Neural cell (in vitro differentiated cells): ENCODE measurements at regions not wholly inside any gene's neighbourhood (a gene's known extent, or its start where the extent isn't known, plus 50 kb on each side); places are given as distances from the start of the nearest gene placed in this dataset.

Source experiments
- H2AFZ ChIP-seq: fragments of 200-600, 300-800 bp; sonication (generic), shearing (Covaris generic); 2 replicates; pipeline ENCODE4 v1.6.0; 2014; ENCODE audit warnings: low read depth, mild to moderate bottlenecking, antibody characterized with exemption, low read length, moderate library complexity
- H3F3A ChIP-seq: fragments of 200-600 bp; shearing (Covaris generic); 2 replicates; pipeline ENCODE4 v1.6.1; 2016; ENCODE audit warnings: mild to moderate bottlenecking, moderate library complexity, mixed read lengths, antibody characterized with exemption, low read length; ENCODE audit not compliant: insufficient read depth, poor library complexity, severe bottlenecking
- H3K27ac ChIP-seq: fragments of 200-600, 300-800 bp; sonication (generic), shearing (Covaris generic); 2 replicates; pipeline ENCODE4 v1.5.1; 2014; ENCODE audit warnings: mild to moderate bottlenecking, low read length, moderate library complexity
- H3K27me3 ChIP-seq: fragments of 300-800, 200-600 bp; sonication (generic), shearing (Covaris generic); 2 replicates; pipeline ENCODE4 v1.6.0; 2014; ENCODE audit warnings: mild to moderate bottlenecking, low read depth, low read length, moderate library complexity; ENCODE audit not compliant: insufficient read depth
- H3K36me3 ChIP-seq: fragments of 300-800, 200-600 bp; sonication (generic), shearing (Covaris generic); 2 replicates; pipeline ENCODE4 v1.5.1; 2014; ENCODE audit warnings: mild to moderate bottlenecking, antibody characterized with exemption, low read length, moderate library complexity; ENCODE audit not compliant: insufficient read depth
- H3K4me2 ChIP-seq: fragments of 300-800, 200-600 bp; sonication (generic), shearing (Covaris generic); 2 replicates; pipeline ENCODE4 v1.6.0; 2014; ENCODE audit warnings: mild to moderate bottlenecking, low read length
- H3K4me3 ChIP-seq: fragments of 300-800, 200-600 bp; sonication (generic), shearing (Covaris generic); 2 replicates; pipeline ENCODE4 v1.5.1; 2014; ENCODE audit warnings: mild to moderate bottlenecking, low read length, moderate library complexity
- H3K79me2 ChIP-seq: fragments of 200-600 bp; shearing (Covaris generic); replicated peaks from 2 replicates; pipeline ENCODE4 v1.6.0; 2014; ENCODE audit warnings: mild to moderate bottlenecking, low read length, moderate library complexity; ENCODE audit not compliant: insufficient read depth
- H3K9ac ChIP-seq: fragments of 300-800, 200-600 bp; sonication (generic), shearing (Covaris generic); 2 replicates; pipeline ENCODE4 v1.6.1; 2016; ENCODE audit warnings: mild to moderate bottlenecking, low read length, mixed read lengths
- H3K9me2 ChIP-seq: fragments of 200-600 bp; shearing (Covaris generic); 2 replicates; pipeline ENCODE4 v1.6.1; 2016; ENCODE audit warnings: mild to moderate bottlenecking, low read length, mixed read lengths; ENCODE audit not compliant: insufficient read depth
- H3K9me3 ChIP-seq: fragments of 200-600, 300-800 bp; sonication (generic), shearing (Covaris generic); 2 replicates; pipeline ENCODE4 v1.6.1; 2016; ENCODE audit warnings: mild to moderate bottlenecking, mixed run types, low read length, moderate library complexity, mixed read lengths
- H4K20me1 ChIP-seq: fragments of 200-600 bp; shearing (Covaris generic); 2 replicates; pipeline ENCODE4 v1.6.1; 2016; ENCODE audit warnings: mild to moderate bottlenecking, mixed run types; ENCODE audit not compliant: insufficient read depth
- EP300 ChIP-seq: fragments of 450-650 bp; conservative IDR thresholded peaks from 2 replicates; pipeline ENCODE4 v1.6.1; 2014; ENCODE audit warnings: antibody characterized with exemption, mild to moderate bottlenecking, moderate library complexity; ENCODE audit not compliant: poor library complexity, severe bottlenecking
- EZH2 ChIP-seq: fragments of 200-600, 300-800 bp; shearing (Covaris generic), sonication (generic); IDR thresholded peaks from 2 replicates; pipeline ENCODE4 v1.6.1; 2014; ENCODE audit warnings: antibody characterized with exemption, low read length, borderline replicate concordance, mild to moderate bottlenecking; ENCODE audit not compliant: insufficient read depth, poor library complexity, severe bottlenecking
- MXI1 ChIP-seq: fragments of 450-650 bp; conservative IDR thresholded peaks from 2 replicates; pipeline ENCODE4 v1.6.1; 2014; ENCODE audit warnings: antibody characterized with exemption, mild to moderate bottlenecking; ENCODE audit not compliant: poor library complexity, severe bottlenecking
- POLR2AphosphoS5 ChIP-seq: IDR thresholded peaks from 2 replicates; pipeline ENCODE4 v1.6.1; 2012
- RAD21 ChIP-seq: fragments of 450-650 bp; conservative IDR thresholded peaks from 2 replicates; pipeline ENCODE4 v1.6.1; 2014; ENCODE audit warnings: antibody characterized with exemption, mild to moderate bottlenecking, moderate library complexity
- SMC3 ChIP-seq: fragments of 450-650 bp; conservative IDR thresholded peaks from 2 replicates; pipeline ENCODE4 v1.6.1; 2014; ENCODE audit warnings: antibody characterized with exemption, mild to moderate bottlenecking, moderate library complexity; ENCODE audit not compliant: poor library complexity
- TAF1 ChIP-seq: IDR thresholded peaks from 2 replicates; pipeline ENCODE4 v1.6.1; 2012; ENCODE audit warnings: low read depth
- TF ChIP-seq, protein P1 (sequence below): IDR thresholded peaks from 2 replicates; pipeline ENCODE4 v1.6.1; 2012; ENCODE audit warnings: borderline replicate concordance
- TF ChIP-seq, protein P2 (sequence below): fragments of 450-650 bp; IDR thresholded peaks from 2 replicates; pipeline ENCODE4 v1.5.1; 2014; ENCODE audit warnings: antibody characterized with exemption, mild to moderate bottlenecking, moderate library complexity; ENCODE audit not compliant: poor library complexity, severe bottlenecking

DNA sequence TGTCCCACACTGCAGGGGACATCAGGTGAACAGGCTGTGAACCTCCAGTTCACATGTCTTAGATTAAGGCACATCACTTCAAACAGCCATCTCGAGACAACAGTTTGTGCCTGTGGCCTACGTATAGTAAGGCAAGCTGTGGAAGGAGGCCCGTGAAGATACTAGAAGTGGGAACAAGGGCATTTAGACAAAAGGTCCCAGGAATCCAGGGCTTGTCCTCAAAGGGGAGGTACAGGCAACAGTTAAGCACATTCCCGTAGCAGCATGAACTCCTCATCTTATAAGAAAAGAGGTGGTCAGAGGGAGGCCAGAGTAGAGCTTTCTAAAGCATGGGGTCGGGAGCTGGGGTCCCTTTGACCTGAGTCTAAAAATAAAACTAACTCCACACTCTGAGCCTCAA lies 122.5 kb upstream of the TRPM3 start:
- Histone ChIP-seq H3K27me3 (no peaks in the 10 kb centered on the region), H3K36me3 (no peaks in the 10 kb centered on the region), H3K27ac (no peak overlapping the region), H3K4me3 (no peak overlapping the region), H3K9me2 (no peaks in the 10 kb centered on the region), H3K79me2 (no peaks in the 10 kb centered on the region), H4K20me1 (no peaks in the 10 kb centered on the region), H3F3A (no peaks in the 10 kb centered on the region), H3K9ac (no peak overlapping the region), H3K4me2 (no peak overlapping the region), H3K9me3 (no peaks in the 10 kb centered on the region), H2AFZ (no peak overlapping the region)
- TF ChIP-seq EZH2: no peak
- no peak for TF ChIP-seq POLR2AphosphoS5
- no peak for TF ChIP-seq RAD21
- no peak for TF ChIP-seq MXI1
- TF ChIP-seq, protein P1, sequence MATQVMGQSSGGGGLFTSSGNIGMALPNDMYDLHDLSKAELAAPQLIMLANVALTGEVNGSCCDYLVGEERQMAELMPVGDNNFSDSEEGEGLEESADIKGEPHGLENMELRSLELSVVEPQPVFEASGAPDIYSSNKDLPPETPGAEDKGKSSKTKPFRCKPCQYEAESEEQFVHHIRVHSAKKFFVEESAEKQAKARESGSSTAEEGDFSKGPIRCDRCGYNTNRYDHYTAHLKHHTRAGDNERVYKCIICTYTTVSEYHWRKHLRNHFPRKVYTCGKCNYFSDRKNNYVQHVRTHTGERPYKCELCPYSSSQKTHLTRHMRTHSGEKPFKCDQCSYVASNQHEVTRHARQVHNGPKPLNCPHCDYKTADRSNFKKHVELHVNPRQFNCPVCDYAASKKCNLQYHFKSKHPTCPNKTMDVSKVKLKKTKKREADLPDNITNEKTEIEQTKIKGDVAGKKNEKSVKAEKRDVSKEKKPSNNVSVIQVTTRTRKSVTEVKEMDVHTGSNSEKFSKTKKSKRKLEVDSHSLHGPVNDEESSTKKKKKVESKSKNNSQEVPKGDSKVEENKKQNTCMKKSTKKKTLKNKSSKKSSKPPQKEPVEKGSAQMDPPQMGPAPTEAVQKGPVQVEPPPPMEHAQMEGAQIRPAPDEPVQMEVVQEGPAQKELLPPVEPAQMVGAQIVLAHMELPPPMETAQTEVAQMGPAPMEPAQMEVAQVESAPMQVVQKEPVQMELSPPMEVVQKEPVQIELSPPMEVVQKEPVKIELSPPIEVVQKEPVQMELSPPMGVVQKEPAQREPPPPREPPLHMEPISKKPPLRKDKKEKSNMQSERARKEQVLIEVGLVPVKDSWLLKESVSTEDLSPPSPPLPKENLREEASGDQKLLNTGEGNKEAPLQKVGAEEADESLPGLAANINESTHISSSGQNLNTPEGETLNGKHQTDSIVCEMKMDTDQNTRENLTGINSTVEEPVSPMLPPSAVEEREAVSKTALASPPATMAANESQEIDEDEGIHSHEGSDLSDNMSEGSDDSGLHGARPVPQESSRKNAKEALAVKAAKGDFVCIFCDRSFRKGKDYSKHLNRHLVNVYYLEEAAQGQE: no peak
- no peak for TF ChIP-seq EP300
- no peak for TF ChIP-seq SMC3
- no peak for TF ChIP-seq TAF1
- TF ChIP-seq, protein P2, sequence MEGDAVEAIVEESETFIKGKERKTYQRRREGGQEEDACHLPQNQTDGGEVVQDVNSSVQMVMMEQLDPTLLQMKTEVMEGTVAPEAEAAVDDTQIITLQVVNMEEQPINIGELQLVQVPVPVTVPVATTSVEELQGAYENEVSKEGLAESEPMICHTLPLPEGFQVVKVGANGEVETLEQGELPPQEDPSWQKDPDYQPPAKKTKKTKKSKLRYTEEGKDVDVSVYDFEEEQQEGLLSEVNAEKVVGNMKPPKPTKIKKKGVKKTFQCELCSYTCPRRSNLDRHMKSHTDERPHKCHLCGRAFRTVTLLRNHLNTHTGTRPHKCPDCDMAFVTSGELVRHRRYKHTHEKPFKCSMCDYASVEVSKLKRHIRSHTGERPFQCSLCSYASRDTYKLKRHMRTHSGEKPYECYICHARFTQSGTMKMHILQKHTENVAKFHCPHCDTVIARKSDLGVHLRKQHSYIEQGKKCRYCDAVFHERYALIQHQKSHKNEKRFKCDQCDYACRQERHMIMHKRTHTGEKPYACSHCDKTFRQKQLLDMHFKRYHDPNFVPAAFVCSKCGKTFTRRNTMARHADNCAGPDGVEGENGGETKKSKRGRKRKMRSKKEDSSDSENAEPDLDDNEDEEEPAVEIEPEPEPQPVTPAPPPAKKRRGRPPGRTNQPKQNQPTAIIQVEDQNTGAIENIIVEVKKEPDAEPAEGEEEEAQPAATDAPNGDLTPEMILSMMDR: no peak

DNA sequence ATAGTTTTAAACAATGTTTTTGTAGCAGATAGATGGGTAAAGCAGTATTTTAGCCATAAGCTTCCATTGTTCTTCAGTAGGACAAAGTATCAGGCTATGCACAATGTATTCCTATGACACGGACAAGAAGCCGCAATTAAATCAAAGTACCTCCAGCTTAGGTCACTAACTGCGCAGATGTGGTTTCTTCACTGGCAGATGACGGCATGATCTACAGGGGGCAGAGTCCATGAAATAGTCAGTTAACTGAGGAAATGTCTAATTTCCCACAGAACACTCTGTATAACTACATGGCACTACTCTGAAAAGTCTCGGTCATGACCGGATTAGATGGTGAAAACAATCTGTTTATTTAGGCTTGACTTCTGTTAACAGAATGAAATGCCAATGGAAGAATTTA lies 120.7 kb upstream of the TRPM3 start:
- no peaks in the 10 kb centered on the region for H3K36me3 ChIP-seq
- no peaks in the 10 kb centered on the region for H3F3A ChIP-seq
- H4K20me1 ChIP-seq: no peaks in the 10 kb centered on the region
- no peak overlapping the region for H3K4me3 ChIP-seq
- no peaks in the 10 kb centered on the region for H3K9me3 ChIP-seq
- no peaks in the 10 kb centered on the region for H3K27me3 ChIP-seq
- H3K27ac ChIP-seq: no peak overlapping the region
- H3K79me2 ChIP-seq: no peaks in the 10 kb centered on the region
- H2AFZ ChIP-seq: no peak overlapping the region
- no peak overlapping the region for H3K9ac ChIP-seq
- H3K4me2 ChIP-seq: no peak overlapping the region
- H3K9me2 ChIP-seq: no peaks in the 10 kb centered on the region
- TF ChIP-seq, protein P2: no peak
- TF ChIP-seq, protein P1: no peak
- TF ChIP-seq EZH2 (no peak), RAD21 (no peak)
